ENCODE measurements at regions not wholly inside any gene's neighbourhood (a gene's known extent, or its start where the extent isn't known, plus 50 kb on each side); places are given as distances from the start of the nearest gene placed in this dataset.

- CTCF ChIA-PET: interaction anchor here (0.9 kb wide), 1 partner anchor 8 kb away, joined by 3 read pairs; no protein-coding TSS in a partner anchor
Measured at GRCh38 chr3:159271799-159272512, 470.1 kb downstream of the MFSD1 start.

DNA sequence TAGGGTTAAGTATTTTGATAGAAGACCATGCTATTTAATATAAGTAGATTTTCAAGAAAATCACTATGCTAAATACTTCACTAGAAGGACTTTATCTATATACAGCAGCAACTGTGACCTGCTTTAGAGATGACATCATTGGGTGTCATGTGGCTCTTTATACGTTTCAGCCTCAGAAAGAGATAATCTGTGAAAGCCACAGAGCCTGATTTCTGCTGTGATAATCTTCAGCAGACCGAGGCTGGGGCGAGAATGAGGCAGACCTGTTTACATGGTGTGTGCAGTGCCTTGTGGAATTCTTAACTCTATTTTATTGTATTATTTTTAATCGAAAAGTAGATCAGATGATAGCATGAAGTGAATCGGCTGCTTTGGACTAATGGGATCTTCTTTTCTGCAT is 471.2 kb downstream of the MFSD1 start:
- TF ChIP-seq, protein P1, sequence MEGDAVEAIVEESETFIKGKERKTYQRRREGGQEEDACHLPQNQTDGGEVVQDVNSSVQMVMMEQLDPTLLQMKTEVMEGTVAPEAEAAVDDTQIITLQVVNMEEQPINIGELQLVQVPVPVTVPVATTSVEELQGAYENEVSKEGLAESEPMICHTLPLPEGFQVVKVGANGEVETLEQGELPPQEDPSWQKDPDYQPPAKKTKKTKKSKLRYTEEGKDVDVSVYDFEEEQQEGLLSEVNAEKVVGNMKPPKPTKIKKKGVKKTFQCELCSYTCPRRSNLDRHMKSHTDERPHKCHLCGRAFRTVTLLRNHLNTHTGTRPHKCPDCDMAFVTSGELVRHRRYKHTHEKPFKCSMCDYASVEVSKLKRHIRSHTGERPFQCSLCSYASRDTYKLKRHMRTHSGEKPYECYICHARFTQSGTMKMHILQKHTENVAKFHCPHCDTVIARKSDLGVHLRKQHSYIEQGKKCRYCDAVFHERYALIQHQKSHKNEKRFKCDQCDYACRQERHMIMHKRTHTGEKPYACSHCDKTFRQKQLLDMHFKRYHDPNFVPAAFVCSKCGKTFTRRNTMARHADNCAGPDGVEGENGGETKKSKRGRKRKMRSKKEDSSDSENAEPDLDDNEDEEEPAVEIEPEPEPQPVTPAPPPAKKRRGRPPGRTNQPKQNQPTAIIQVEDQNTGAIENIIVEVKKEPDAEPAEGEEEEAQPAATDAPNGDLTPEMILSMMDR (IDR thresholded peaks at IDR 0.05; ENCODE audit: insufficient read depth, low read length, missing control alignments): no peak
- ChIA-PET CTCF (interaction anchor here (0.9 to 1.9 kb wide), 3 partner anchors 9 to 12 kb away, joined by 3 to 6 read pairs (median 6); no protein-coding TSS in a partner anchor), POLR2A (interaction anchor here (0.6 kb wide), 1 partner anchor 468 kb away, joined by 3 read pairs; no protein-coding TSS in a partner anchor)
- no peak overlapping the region for H3K4me3 ChIP-seq (ENCODE audit: low read depth, low read length)
- DNase-seq (ENCODE audit: low read depth, low spot score): no peak

More at GRCh38 chr3:159271799-159272512, 470.1 kb downstream of the MFSD1 start:
- POLR2A ChIA-PET: no interaction called here
- TF ChIP-seq, protein P1 (IDR thresholded peaks at IDR 0.05; ENCODE audit: insufficient read depth, low read length, missing control alignments): no peak
- DNase-seq (ENCODE audit: low read depth, low spot score): no peak
- H3K4me3 ChIP-seq (ENCODE audit: low read depth, low read length): no peak overlapping the region

DNA sequence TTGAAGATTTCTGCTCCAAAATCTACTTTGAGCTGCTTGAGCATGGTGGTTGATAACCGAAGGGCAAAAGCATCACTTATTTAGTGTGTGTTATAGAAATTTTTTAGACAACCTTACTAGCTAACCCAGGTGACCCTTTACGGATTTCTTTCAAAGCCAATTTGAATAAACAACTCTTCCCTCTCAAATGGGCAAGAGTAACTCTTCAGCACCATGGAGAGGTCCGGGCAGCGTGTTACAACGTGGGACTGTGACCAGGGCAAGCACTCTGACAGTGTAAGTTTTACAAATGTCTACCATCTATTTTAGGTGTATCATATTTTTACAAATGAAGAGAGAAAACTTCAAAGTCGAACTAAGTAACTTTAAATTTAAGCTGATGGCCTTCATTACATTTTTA is 471.8 kb downstream of the MFSD1 start:
- POLR2A ChIA-PET: interaction anchor here (0.6 kb wide), 1 partner anchor 468 kb away, joined by 3 read pairs; no protein-coding TSS in a partner anchor
- H3K4me3 ChIP-seq (ENCODE audit: low read depth, low read length): no peak overlapping the region
- CTCF ChIA-PET: interaction anchor here (1.2 to 1.9 kb wide), 3 partner anchors 8 to 13 kb away, joined by 5 to 6 read pairs (median 6); no protein-coding TSS in a partner anchor
- DNase-seq (ENCODE audit: low read depth, low spot score): no peak
- TF ChIP-seq, protein P1 (IDR thresholded peaks at IDR 0.05; ENCODE audit: insufficient read depth, low read length, missing control alignments): no peak

- H3K4me3 ChIP-seq (ENCODE audit: low read depth, low read length): no peak overlapping the region
- TF ChIP-seq, protein P1 (IDR thresholded peaks at IDR 0.05; ENCODE audit: insufficient read depth, low read length, missing control alignments): no peak
- CTCF ChIA-PET: no interaction called here
- POLR2A ChIA-PET: no interaction called here
- no peak for DNase-seq (ENCODE audit: low read depth, low spot score)
Measured at GRCh38 chr3:159275741-159276140, 473.9 kb downstream of the MFSD1 start.

DNA sequence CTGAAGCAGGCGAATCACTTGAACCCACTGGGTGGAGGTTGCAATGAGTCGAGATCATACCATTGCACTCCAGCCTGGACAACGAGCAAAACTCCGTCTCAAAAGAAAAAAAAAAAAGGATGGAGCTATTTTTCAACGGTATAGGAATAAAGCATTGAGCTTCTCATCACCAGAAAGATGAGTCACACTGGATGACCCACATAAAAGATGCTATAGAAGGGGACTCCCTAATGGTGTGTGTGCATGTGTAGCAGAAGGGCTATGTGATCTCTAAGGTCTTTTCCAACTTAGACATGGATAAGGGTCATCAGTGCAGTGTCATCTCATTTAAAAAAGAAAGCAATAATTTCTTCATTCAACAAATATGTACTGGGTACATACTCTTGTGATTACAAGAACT is 476.0 kb downstream of the MFSD1 start:
- CTCF ChIA-PET: interaction anchor here (1.0 to 1.6 kb wide), 2 partner anchors 13 to 17 kb away, joined by 3 to 4 read pairs; no protein-coding TSS in a partner anchor
- TF ChIP-seq, protein P1 (IDR thresholded peaks at IDR 0.05; ENCODE audit: insufficient read depth, low read length, missing control alignments): no peak
- no peak for DNase-seq (ENCODE audit: low read depth, low spot score)
- no peak overlapping the region for H3K4me3 ChIP-seq (ENCODE audit: low read depth, low read length)
- POLR2A ChIA-PET: interaction anchor here (0.7 kb wide), 1 partner anchor 21 kb away, joined by 6 read pairs; no protein-coding TSS in a partner anchor

DNA sequence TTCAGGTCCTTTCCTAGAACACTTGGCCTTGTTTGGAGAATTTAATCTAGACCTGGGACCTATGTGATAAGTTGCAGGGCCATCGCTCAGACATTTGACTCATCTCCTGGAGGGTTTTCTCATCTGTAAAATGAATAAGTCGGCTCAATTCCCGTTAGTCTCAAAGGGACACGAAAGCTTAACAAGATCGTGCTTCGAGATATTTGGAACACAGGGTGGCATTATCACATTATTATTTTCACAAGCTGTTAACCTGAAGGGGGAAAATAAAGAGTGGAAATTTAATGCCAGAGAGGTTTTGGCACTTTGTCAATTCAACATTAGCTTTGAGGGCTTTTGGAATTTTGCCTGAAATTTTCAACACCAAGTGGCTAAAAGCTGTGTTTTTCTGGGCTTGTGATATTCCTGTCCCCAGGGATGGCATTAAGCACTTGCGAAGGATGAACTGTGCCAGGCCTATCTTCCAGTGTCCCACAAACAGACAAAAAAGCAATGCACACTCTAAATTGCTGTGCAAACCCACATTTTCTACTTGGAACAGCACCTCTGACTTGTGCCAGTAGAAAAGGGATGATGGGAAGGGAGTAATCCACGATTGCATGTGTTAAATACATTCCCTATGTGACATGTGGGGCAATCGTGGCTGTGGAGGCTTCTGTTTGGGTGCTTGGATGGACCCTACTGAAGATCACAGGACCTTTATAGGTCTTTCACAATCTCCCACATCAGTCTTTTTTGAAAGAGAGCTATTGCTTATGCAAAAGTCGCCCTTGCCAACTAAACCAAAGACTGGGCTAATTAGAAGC is 478.7 kb downstream of the MFSD1 start:
- TF ChIP-seq, protein P1 (IDR thresholded peaks at IDR 0.05; ENCODE audit: insufficient read depth, low read length, missing control alignments): no peak
- ChIA-PET POLR2A (no interaction called here), CTCF (no interaction called here)

More for the DNA sequence above, 478.7 kb downstream of the MFSD1 start:
- no peak for DNase-seq (ENCODE audit: low read depth, low spot score)
- H3K4me3 ChIP-seq (ENCODE audit: low read depth, low read length): no peak overlapping the region

All from AG04449 (cell line).